K562 (cell line): ENCODE measurements at regions not wholly inside any gene's neighbourhood (a gene's known extent, or its start where the extent isn't known, plus 50 kb on each side); places are given as distances from the start of the nearest gene placed in this dataset.

Source experiments
- ATAC-seq: fragments of 200-7000 bp; cut with Tn5 transposase; 3 replicates; pipeline ENCODE4 v1.9.1; 2020; ENCODE audit warnings: moderate library complexity
- BruUV-seq: library from RNA; stranded (reverse); fragments of 400-500 nt; replicated peaks from 2 replicates; lab custom pipeline; 2021; lab: Mats Ljungman, UMichigan
- CTCF ChIA-PET: fragments of 300-600 bp; formaldehyde crosslinking; extraction: SDS; loops from one replicate; lab custom pipeline; 2021; ENCODE audit warnings: low intra/inter-chr PET ratio; lab: Yijun Ruan, JAX
- POLR2A ChIA-PET: fragments of 300-600, 350-650 bp; sonication (Branson Sonifier 250); formaldehyde crosslinking; extraction: SDS; loops from one replicate; lab custom pipeline; 2021; ENCODE audit warnings: antibody characterized with exemption, inconsistent platforms; lab: Yijun Ruan, JAX
- DNase-seq, 4 experiments: peaks; one replicate each; pipeline versions ENCODE4 v3.0.0 to v3.0.0-alpha.2; 2011 to 2018; ENCODE audit warnings: low spot score in 3 of 4, mixed read lengths in 3 of 4; ENCODE audit errors: extremely low read depth in 1 of 4
- FAIRE-seq: peaks from 2 replicates; lab custom pipeline; 2011; peaks lifted over from hg19 to GRCh38; lab: Jason Lieb, UNC
- H2AFZ ChIP-seq: 2 replicates; pipeline ENCODE4 v1.6.0; 2011; ENCODE audit warnings: low read depth, low read length, control low read depth, inconsistent platforms
- H3K27ac ChIP-seq: fragments of 200-600 bp; 3 replicates; pipeline ENCODE4 v1.8.0; 2011; ENCODE audit warnings: low read depth, mild to moderate bottlenecking, control low read depth, inconsistent platforms, low read length, moderate library complexity, mixed read lengths; ENCODE audit errors: extremely low read depth
- H3K27me3 ChIP-seq, 2 experiments: fragments of 300-600 bp in 1 of 2; 2 replicates in 1 of 2; 3 replicates in 1 of 2; pipeline versions ENCODE4 v1.6.0 to v1.8.0; 2011; ENCODE audit warnings: inconsistent platforms in 2 of 2, low read length in 2 of 2, mild to moderate bottlenecking in 1 of 2, mixed read lengths in 1 of 2, moderate library complexity in 1 of 2; ENCODE audit not compliant: control insufficient read depth in 2 of 2, insufficient read depth in 2 of 2
- H3K36me3 ChIP-seq: fragments of 300-600 bp; 3 replicates; pipeline ENCODE4 v1.8.0; 2011; ENCODE audit warnings: mild to moderate bottlenecking, low read length, inconsistent platforms; ENCODE audit not compliant: control insufficient read depth, insufficient read depth
- H3K4me1 ChIP-seq, 2 experiments: fragments of 200-600 bp in 1 of 2; replicated peaks in 1 of 2; 2 replicates in 1 of 2; 3 replicates in 1 of 2; pipeline versions ENCODE4 v1.5.1 to v1.8.0; 2011; ENCODE audit warnings: inconsistent platforms in 2 of 2, low read length in 2 of 2, mild to moderate bottlenecking in 1 of 2, mixed read lengths in 1 of 2, moderate library complexity in 1 of 2; ENCODE audit not compliant: control insufficient read depth in 2 of 2, insufficient read depth in 2 of 2
- H3K4me2 ChIP-seq: 2 replicates; pipeline ENCODE4 v1.6.1; 2011; ENCODE audit warnings: low read length, control low read depth, inconsistent platforms, mixed read lengths; ENCODE audit not compliant: insufficient read depth
- H3K4me3 ChIP-seq: fragments of 200-600 bp; sonication (generic), shearing (Covaris generic); 2 replicates; pipeline ENCODE4 v1.5.1; 2016; ENCODE audit warnings: control low read depth, inconsistent platforms
- H3K79me2 ChIP-seq: fragments of 200-600 bp; 3 replicates; pipeline ENCODE4 v1.8.0; 2011; ENCODE audit warnings: low read length, inconsistent platforms; ENCODE audit not compliant: control insufficient read depth, insufficient read depth
- H3K9ac ChIP-seq, 2 experiments: 2 replicates each; pipeline versions ENCODE4 v1.6.0 to v1.6.1; 2011; ENCODE audit warnings: low read depth in 2 of 2, low read length in 2 of 2, control low read depth in 1 of 2, inconsistent platforms in 1 of 2, mild to moderate bottlenecking in 1 of 2, mixed read lengths in 1 of 2; ENCODE audit not compliant: insufficient read depth in 1 of 2
- H3K9me1 ChIP-seq: one replicate; pipeline ENCODE4 v1.6.0; 2011; ENCODE audit warnings: inconsistent platforms, mild to moderate bottlenecking, low read length, moderate library complexity; ENCODE audit not compliant: control insufficient read depth, insufficient read depth
- H3K9me3 ChIP-seq: replicated peaks from 2 replicates; pipeline ENCODE4 v1.5.1; 2011; ENCODE audit warnings: low read depth, low read length, inconsistent platforms; ENCODE audit not compliant: control insufficient read depth, insufficient read depth
- H4K20me1 ChIP-seq: replicated peaks from 2 replicates; pipeline ENCODE4 v1.6.1; 2011; ENCODE audit warnings: low read length, inconsistent platforms, mixed read lengths; ENCODE audit not compliant: control insufficient read depth, insufficient read depth
- HDGF ChIP-seq: fragments of 450-650 bp; IDR thresholded peaks from 2 replicates; pipeline ENCODE4 v1.6.1; 2016
- HLTF ChIP-seq: fragments of 450-650 bp; IDR thresholded peaks from 2 replicates; pipeline ENCODE4 v1.6.1; 2016
- PRDM10 ChIP-seq: fragments of 450-650 bp; IDR thresholded peaks from 2 replicates; pipeline ENCODE4 v1.6.1; 2018; ENCODE audit not compliant: partially characterized antibody
- PREB ChIP-seq: sonication (generic); formaldehyde crosslinking; IDR thresholded peaks from 2 replicates; pipeline ENCODE4 v1.8.1; 2023; ENCODE audit warnings: mild to moderate bottlenecking, missing genetic modification reagents
- THAP7 ChIP-seq: fragments of 250-450 bp; sonication (Bioruptor Pico); IDR thresholded peaks from 2 replicates; pipeline ENCODE4 v1.5.0; 2021
- ZNF121 ChIP-seq: sonication (generic); formaldehyde crosslinking; conservative IDR thresholded peaks from 2 replicates; pipeline ENCODE4 v1.8.0; 2022; ENCODE audit warnings: missing genetic modification reagents
- WGBS: fragments of 100-300 bp; shearing (Covaris generic); methylation state at CpG from one replicate; pipeline ENCODE4 v1.1.6; 2016; ENCODE audit warnings: low coverage, mixed read lengths; ENCODE audit not compliant: insufficient coverage; ENCODE audit errors: missing lambda C conversion rate; 5-methylcytosine and 5-hydroxymethylcytosine counted together
- in situ Hi-C: fragments of 300-500 bp; cut with MboI; formaldehyde crosslinking; loops from 4 replicates; pipeline ENCODE4 v1.15.0; 2018; ENCODE audit warnings: inconsistent platforms, mixed read lengths
- intact Hi-C: fragments of 100-400 bp; cut with micrococcal nuclease; formaldehyde crosslinking; loops from 2 replicates; pipeline ENCODE4 v1.14.2; 2022

GRCh38 chr17:70241071-70241470 lies 71.7 kb downstream of the KCNJ2 start:
- Histone ChIP-seq H3K27me3 (no peaks in the 10 kb centered on the region), H3K79me2 (no peaks in the 10 kb centered on the region), H3K36me3 (no peaks in the 10 kb centered on the region), H3K4me1 (no peaks in the 10 kb centered on the region), H4K20me1 (no peaks in the 10 kb centered on the region), H3K9ac (no peak overlapping the region)
- FAIRE-seq (no peak), ATAC-seq (no peak)
- in situ Hi-C loops (no loop called here), intact Hi-C loops (no loop called here)
- WGBS = 2% methylated on average over 6 of the region's 6 CpGs
- no TSS peak for BruUV-seq
- TF ChIP-seq ZNF121 (CRISPR knock-in tag) (no peak), PREB (CRISPR knock-in tag) (no peak), HDGF (no peak), THAP7 (no peak), PRDM10 (no peak), HLTF (no peak)
- TF ChIP-seq, all 486 proteins: peak for 0
- CTCF ChIA-PET = no interaction called here
- H3K4me2 ChIP-seq = no peak overlapping the region
- H3K4me3 ChIP-seq = no peak overlapping the region
- POLR2A ChIA-PET = no interaction called here
- H3K9me1 ChIP-seq = no peaks in the 10 kb centered on the region
- H3K9me3 ChIP-seq = no peaks in the 10 kb centered on the region
- DNase-seq = no peak
- no peak overlapping the region for H3K27ac ChIP-seq
- no peak overlapping the region for H2AFZ ChIP-seq
